MM.1S (cell line): ENCODE measurements at regions not wholly inside any gene's neighbourhood (a gene's known extent, or its start where the extent isn't known, plus 50 kb on each side); places are given as distances from the start of the nearest gene placed in this dataset.

ENCODE experiments used
- DNase-seq: peaks from one replicate; pipeline ENCODE4 v3.0.0-alpha.2; 2015
- H2AFZ ChIP-seq: fragments of 300-600 bp; sonication (generic); 2 replicates; pipeline ENCODE4 v1.6.0; 2016; ENCODE audit warnings: antibody characterized with exemption, low read length
- H3F3A ChIP-seq: fragments of 300-600 bp; sonication (generic); 2 replicates; pipeline ENCODE4 v1.6.1; 2016; ENCODE audit warnings: mild to moderate bottlenecking, antibody characterized with exemption, low read length, moderate library complexity, mixed read lengths; ENCODE audit not compliant: insufficient read depth
- H3K27ac ChIP-seq: fragments of 300-600 bp; sonication (generic); 2 replicates; pipeline ENCODE4 v1.5.1; 2016; ENCODE audit warnings: mild to moderate bottlenecking, low read length
- H3K27me3 ChIP-seq: fragments of 300-600 bp; sonication (generic); replicated peaks from 2 replicates; pipeline ENCODE4 v1.6.0; 2016; ENCODE audit warnings: low read length; ENCODE audit not compliant: insufficient read depth
- H3K36me3 ChIP-seq: fragments of 300-600 bp; sonication (generic); replicated peaks from 2 replicates; pipeline ENCODE4 v1.6.1; 2016; ENCODE audit warnings: mild to moderate bottlenecking, low read length, mixed read lengths; ENCODE audit not compliant: insufficient read depth
- H3K4me1 ChIP-seq: fragments of 300-600 bp; sonication (generic); 2 replicates; pipeline ENCODE4 v1.6.1; 2016; ENCODE audit warnings: low read length, mixed read lengths
- H3K4me2 ChIP-seq: fragments of 300-600 bp; sonication (generic); 2 replicates; pipeline ENCODE4 v1.6.0; 2016; ENCODE audit warnings: low read depth, low read length
- H3K4me3 ChIP-seq: fragments of 300-600 bp; sonication (generic); 2 replicates; pipeline ENCODE4 v1.5.1; 2016; ENCODE audit warnings: low read length, mixed read lengths
- H3K79me2 ChIP-seq: fragments of 300-600 bp; sonication (generic); 2 replicates; pipeline ENCODE4 v1.6.1; 2016; ENCODE audit warnings: mixed run types, low read length, mixed read lengths
- H3K9ac ChIP-seq: fragments of 300-600 bp; sonication (generic); 2 replicates; pipeline ENCODE4 v1.6.1; 2016; ENCODE audit warnings: low read length, mixed read lengths
- H3K9me2 ChIP-seq: fragments of 300-600 bp; sonication (generic); replicated peaks from 2 replicates; pipeline ENCODE4 v1.6.1; 2016; ENCODE audit warnings: mild to moderate bottlenecking, low read length, mixed read lengths; ENCODE audit not compliant: insufficient read depth
- H3K9me3 ChIP-seq: fragments of 300-600 bp; sonication (generic); replicated peaks from 2 replicates; pipeline ENCODE4 v1.6.1; 2016; ENCODE audit warnings: mild to moderate bottlenecking, low read length, mixed read lengths; ENCODE audit not compliant: insufficient read depth
- H4K20me1 ChIP-seq: fragments of 300-600 bp; sonication (generic); 2 replicates; pipeline ENCODE4 v1.6.1; 2016; ENCODE audit warnings: mild to moderate bottlenecking, low read length, moderate library complexity, mixed read lengths; ENCODE audit not compliant: insufficient read depth
- CTCF ChIP-seq: fragments of 300-600 bp; sonication (generic); IDR thresholded peaks from 2 replicates; pipeline ENCODE4 v1.5.1; 2016; ENCODE audit warnings: antibody characterized with exemption, low read length, mixed read lengths
- EZH2 ChIP-seq: fragments of 300-600 bp; sonication (generic); optimal IDR thresholded peaks from 2 replicates; pipeline ENCODE3; 2017; ENCODE audit warnings: low read depth, mild to moderate bottlenecking, antibody characterized with exemption, low read length, mixed read lengths
- EZH2phosphoT487 ChIP-seq: fragments of 300-600 bp; sonication (generic); IDR thresholded peaks from 2 replicates; pipeline ENCODE4 v1.6.1; 2018; ENCODE audit warnings: antibody characterized with exemption, low read length

GRCh38 chr21:28790335-28790734 lies 202.3 kb downstream of the LTN1 start:
- Histone ChIP-seq H3K36me3 (no peaks in the 10 kb centered on the region), H4K20me1 (no peaks in the 10 kb centered on the region), H3K4me1 (no peaks in the 10 kb centered on the region), H2AFZ (no peak overlapping the region), H3K4me2 (no peak overlapping the region), H3F3A (no peaks in the 10 kb centered on the region), H3K27ac (no peak overlapping the region), H3K27me3 (no peaks in the 10 kb centered on the region), H3K9me2 (no peaks in the 10 kb centered on the region), H3K9me3 (no peaks in the 10 kb centered on the region), H3K79me2 (no peaks in the 10 kb centered on the region), H3K9ac (no peak overlapping the region), H3K4me3 (no peak overlapping the region)
- no peak for DNase-seq
- no peak for TF ChIP-seq EZH2
- TF ChIP-seq EZH2phosphoT487 = no peak
- TF ChIP-seq CTCF = no peak

- no peak overlapping the region for H3K27ac ChIP-seq
- H4K20me1 ChIP-seq = no peaks in the 10 kb centered on the region
- no peaks in the 10 kb centered on the region for H3K79me2 ChIP-seq
- H3F3A ChIP-seq = no peaks in the 10 kb centered on the region
- H3K4me1 ChIP-seq = no peaks in the 10 kb centered on the region
- H3K9me2 ChIP-seq = no peaks in the 10 kb centered on the region
- no peak overlapping the region for H3K4me2 ChIP-seq
- no peak overlapping the region for H3K4me3 ChIP-seq
- TF ChIP-seq CTCF (no peak), EZH2 (no peak), EZH2phosphoT487 (no peak)
- no peaks in the 10 kb centered on the region for H3K36me3 ChIP-seq
- H3K27me3 ChIP-seq = no peaks in the 10 kb centered on the region
- DNase-seq = no peak
- H3K9ac ChIP-seq = no peak overlapping the region
- H2AFZ ChIP-seq = no peak overlapping the region
- H3K9me3 ChIP-seq = no peaks in the 10 kb centered on the region
Measured at GRCh38 chr21:28789523-28789922, 203.2 kb downstream of the LTN1 start.

DNA sequence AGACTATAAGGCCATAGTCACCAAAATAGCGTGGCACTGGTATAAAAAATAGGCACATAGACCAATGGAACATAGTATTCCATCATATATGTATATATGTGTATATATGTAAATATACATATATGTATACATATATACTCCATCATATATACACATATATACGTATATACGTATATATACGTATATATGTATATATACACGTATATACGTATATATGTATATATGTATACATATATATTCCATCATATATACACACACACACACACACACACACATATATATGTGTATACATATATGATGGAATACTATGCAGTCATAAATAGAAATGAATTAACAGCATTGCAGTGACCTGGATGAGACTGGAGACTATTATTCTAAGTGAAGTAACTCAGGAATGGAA lies 204.6 kb downstream of the LTN1 start:
- no peak for TF ChIP-seq EZH2phosphoT487
- TF ChIP-seq EZH2 = no peak
- no peak for TF ChIP-seq CTCF
- H2AFZ ChIP-seq = no peak overlapping the region
- no peaks in the 10 kb centered on the region for H3K9me2 ChIP-seq

More for the DNA sequence above, 204.6 kb downstream of the LTN1 start:
- Histone ChIP-seq H3K9me3 (no peaks in the 10 kb centered on the region), H3F3A (no peaks in the 10 kb centered on the region), H3K27ac (no peak overlapping the region), H3K9ac (no peak overlapping the region), H3K79me2 (no peaks in the 10 kb centered on the region), H3K36me3 (no peaks in the 10 kb centered on the region), H3K4me2 (no peak overlapping the region), H3K4me1 (no peaks in the 10 kb centered on the region), H4K20me1 (no peaks in the 10 kb centered on the region), H3K4me3 (no peak overlapping the region), H3K27me3 (no peaks in the 10 kb centered on the region)
- no peak for DNase-seq
